Cardiac muscle cell (in vitro differentiated cells and primary cell): ENCODE measurements at regions not wholly inside any gene's neighbourhood (a gene's known extent, or its start where the extent isn't known, plus 50 kb on each side); places are given as distances from the start of the nearest gene placed in this dataset.
A peak's percentile ranks its signal among the peaks of the same experiment; 100 is the strongest.

Experiments used
- DNase-seq, 2 donors: peaks; one replicate each; pipeline versions ENCODE4 v3.0.0 to v3.0.0-alpha.2; 2010 to 2017; ENCODE audit warnings: low read depth in 1 of 2, low spot score in 1 of 2
- H3K27ac ChIP-seq: fragments of 200-600 bp; sonication (generic); 2 replicates; pipeline ENCODE4 v1.5.1; 2016
- H3K27me3 ChIP-seq: fragments of 200-600 bp; sonication (generic); 2 replicates; pipeline ENCODE4 v1.6.0; 2016; ENCODE audit warnings: control low read depth
- H3K36me3 ChIP-seq: fragments of 200-600 bp; sonication (generic); 2 replicates; pipeline ENCODE4 v1.5.1; 2016; ENCODE audit warnings: control low read depth
- H3K4me1 ChIP-seq: fragments of 200-600 bp; sonication (generic); 2 replicates; pipeline ENCODE4 v1.8.1; 2017; ENCODE audit warnings: low read depth, mild to moderate bottlenecking, mixed run types
- H3K4me3 ChIP-seq: fragments of 200-600 bp; sonication (generic); 2 replicates; pipeline ENCODE4 v1.5.1; 2016; ENCODE audit warnings: mild to moderate bottlenecking
- H3K9me3 ChIP-seq: fragments of 200-600 bp; sonication (generic); 2 replicates; pipeline ENCODE4 v1.5.1; 2017; ENCODE audit warnings: low read depth, mild to moderate bottlenecking, control low read depth
- CTCF ChIP-seq: IDR thresholded peaks from 2 replicates; pipeline ENCODE4 v1.5.1; 2012; ENCODE audit warnings: low read depth, mild to moderate bottlenecking, low read length

DNA sequence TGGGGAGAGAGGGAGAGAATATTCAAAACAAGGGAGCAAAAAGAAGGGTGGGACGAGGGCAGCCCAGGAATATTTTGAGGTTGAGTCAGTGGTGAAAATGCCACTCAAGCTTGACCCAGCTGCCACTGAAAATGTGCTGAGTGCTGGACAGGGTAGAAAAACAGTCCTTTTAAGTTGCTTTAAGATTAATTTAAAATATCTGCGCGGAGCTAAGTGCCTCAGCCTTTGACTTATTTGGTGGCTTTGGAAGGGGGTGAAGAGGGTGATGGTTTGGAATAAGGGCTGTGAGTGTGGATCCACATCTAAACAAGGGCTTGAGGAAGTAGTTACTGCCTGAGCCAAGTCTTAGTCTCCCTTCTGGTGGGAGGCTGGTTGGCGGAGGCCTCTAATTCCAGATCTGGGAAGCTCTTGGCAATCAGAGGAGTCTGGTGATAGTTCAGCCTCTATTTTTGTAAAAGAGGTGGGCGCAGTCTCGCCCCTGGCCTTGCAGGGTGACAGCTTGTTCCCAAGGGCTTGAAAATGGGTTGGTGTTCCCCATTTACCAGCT, 280.8 kb upstream of the ROPN1 start:
- peak in 1 of 2 donors; percentile 42 for DNase-seq
- H3K36me3 ChIP-seq = no peaks in the 10 kb centered on the region

DNA sequence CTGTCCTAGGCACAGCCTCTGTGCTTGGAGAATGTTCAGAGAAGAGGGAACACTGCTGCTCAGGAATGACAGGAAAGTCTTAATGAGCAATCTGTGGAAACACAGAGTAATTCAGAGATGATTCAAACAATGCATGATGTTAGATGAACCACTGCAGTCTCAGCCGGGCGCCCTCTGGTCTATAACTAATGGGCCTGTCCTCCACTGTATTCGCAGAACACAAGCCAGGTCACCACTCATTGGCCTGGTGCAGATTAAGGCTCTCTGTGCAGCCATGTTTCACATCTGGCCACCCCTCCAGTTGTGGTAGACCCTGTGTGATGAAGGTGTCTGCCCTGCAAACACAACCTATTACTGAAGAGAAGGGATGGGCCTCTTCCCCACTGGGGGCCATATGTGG, 281.7 kb upstream of the ROPN1 start:
- H3K27ac ChIP-seq = no peak overlapping the region
- no peaks in the 10 kb centered on the region for H3K27me3 ChIP-seq

More for the DNA sequence above, 280.8 kb upstream of the ROPN1 start:
- peaks cover 21% of the 10 kb centered on the region for H3K4me1 ChIP-seq
- no peak for TF ChIP-seq CTCF
- no peak overlapping the region for H3K27ac ChIP-seq
- no peaks in the 10 kb centered on the region for H3K9me3 ChIP-seq
- no peak overlapping the region for H3K4me3 ChIP-seq
- no peaks in the 10 kb centered on the region for H3K27me3 ChIP-seq

GRCh38 chr3:124274051-124274450, 282.1 kb upstream of the ROPN1 start:
- no peak for TF ChIP-seq CTCF
- Histone ChIP-seq H3K27me3 (no peaks in the 10 kb centered on the region), H3K36me3 (no peaks in the 10 kb centered on the region), H3K27ac (no peak overlapping the region), H3K4me3 (no peak overlapping the region), H3K9me3 (no peaks in the 10 kb centered on the region), H3K4me1 (peaks cover 18% of the 10 kb centered on the region)
- DNase-seq = no peak

More for the DNA sequence above, 281.7 kb upstream of the ROPN1 start:
- Histone ChIP-seq H3K36me3 (no peaks in the 10 kb centered on the region), H3K4me1 (peaks cover 21% of the 10 kb centered on the region), H3K9me3 (no peaks in the 10 kb centered on the region), H3K4me3 (no peak overlapping the region)
- no peak for TF ChIP-seq CTCF
- DNase-seq = no peak

GRCh38 chr3:124275412-124275811, 283.5 kb upstream of the ROPN1 start:
- peak in 1 of 2 donors; percentile 40 for DNase-seq
- H3K4me1 ChIP-seq = peaks cover 5% of the 10 kb centered on the region
- TF ChIP-seq CTCF = no peak
- no peaks in the 10 kb centered on the region for H3K36me3 ChIP-seq
- no peaks in the 10 kb centered on the region for H3K9me3 ChIP-seq
- H3K4me3 ChIP-seq = no peak overlapping the region
- H3K27ac ChIP-seq = no peak overlapping the region
- no peaks in the 10 kb centered on the region for H3K27me3 ChIP-seq

- Histone ChIP-seq H3K9me3 (no peaks in the 10 kb centered on the region), H3K27ac (no peak overlapping the region), H3K27me3 (no peaks in the 10 kb centered on the region), H3K4me1 (peaks cover 5% of the 10 kb centered on the region), H3K36me3 (no peaks in the 10 kb centered on the region), H3K4me3 (no peak overlapping the region)
- TF ChIP-seq CTCF = no peak
- no peak for DNase-seq
These were observed 284.2 kb upstream of the ROPN1 start for GRCh38 chr3:124276133-124276532.
